Prostate gland (tissue), 2 donors: ENCODE measurements at regions not wholly inside any gene's neighbourhood (a gene's known extent, or its start where the extent isn't known, plus 50 kb on each side); places are given as distances from the start of the nearest gene placed in this dataset.

Source experiments
- POLR2A ChIP-seq: fragments of 450-650 bp; IDR thresholded peaks from one replicate; pipeline ENCODE4 v1.6.1; 2016; ENCODE audit warnings: antibody characterized with exemption, mild to moderate bottlenecking
- POLR2AphosphoS5 ChIP-seq: sonication (generic); formaldehyde crosslinking; IDR thresholded peaks from one replicate; pipeline ENCODE4 v1.6.1; 2017; ENCODE audit warnings: antibody characterized with exemption
- TF ChIP-seq, protein P1 (sequence below), 4 experiments: fragments of 200-600 bp in 2 of 4; fragments of 450-650 bp in 2 of 4; sonication (generic) in 2 of 4; IDR thresholded peaks; 1 replicate in 3 of 4; 2 replicates in 1 of 4; pipeline ENCODE4 v1.5.1; 2016 to 2019; ENCODE audit warnings: antibody characterized with exemption in 4 of 4, mild to moderate bottlenecking in 2 of 4, moderate library complexity in 2 of 4

DNA sequence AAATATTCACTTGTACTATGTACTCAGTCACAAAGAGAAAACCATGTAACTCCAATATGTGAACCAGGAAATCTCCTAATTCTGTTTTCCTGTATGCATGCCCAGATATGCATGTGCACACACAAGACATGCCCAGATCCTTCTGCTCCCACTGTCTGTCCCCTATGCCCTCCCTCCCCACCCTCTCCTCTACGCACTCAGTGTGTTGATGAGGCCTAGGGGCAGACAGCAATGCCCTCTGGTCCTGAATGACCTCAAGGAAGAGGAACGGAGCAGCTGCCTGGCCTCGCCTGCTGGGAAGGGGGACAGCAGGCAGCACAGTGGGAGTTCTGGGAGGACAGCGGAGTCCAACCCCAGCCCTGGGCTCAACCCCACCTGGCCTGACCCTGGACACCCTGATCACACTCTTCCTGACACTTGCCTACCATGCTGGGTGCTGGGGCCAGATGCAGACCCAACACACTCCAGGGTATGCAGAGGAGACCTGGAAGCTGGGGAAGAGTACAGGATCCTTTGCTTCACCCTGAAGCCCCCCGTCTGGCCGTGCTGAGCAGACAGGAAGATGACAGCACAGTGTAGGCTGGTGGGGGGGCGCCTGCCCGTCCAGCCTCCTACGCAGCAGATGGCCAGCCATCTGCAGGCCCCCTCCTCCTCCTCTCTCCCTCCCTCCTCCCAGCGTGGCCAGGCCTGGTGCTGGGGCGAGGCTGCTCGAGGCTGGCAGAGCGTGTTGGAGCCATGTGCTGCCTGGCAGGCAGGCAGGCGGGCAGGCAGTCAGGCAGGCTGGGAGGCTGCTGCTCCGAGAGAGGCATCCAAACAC lies 106.6 kb upstream of the NCOR2 start:
- TF ChIP-seq POLR2AphosphoS5: peak; percentile 9
- TF ChIP-seq, protein P1, sequence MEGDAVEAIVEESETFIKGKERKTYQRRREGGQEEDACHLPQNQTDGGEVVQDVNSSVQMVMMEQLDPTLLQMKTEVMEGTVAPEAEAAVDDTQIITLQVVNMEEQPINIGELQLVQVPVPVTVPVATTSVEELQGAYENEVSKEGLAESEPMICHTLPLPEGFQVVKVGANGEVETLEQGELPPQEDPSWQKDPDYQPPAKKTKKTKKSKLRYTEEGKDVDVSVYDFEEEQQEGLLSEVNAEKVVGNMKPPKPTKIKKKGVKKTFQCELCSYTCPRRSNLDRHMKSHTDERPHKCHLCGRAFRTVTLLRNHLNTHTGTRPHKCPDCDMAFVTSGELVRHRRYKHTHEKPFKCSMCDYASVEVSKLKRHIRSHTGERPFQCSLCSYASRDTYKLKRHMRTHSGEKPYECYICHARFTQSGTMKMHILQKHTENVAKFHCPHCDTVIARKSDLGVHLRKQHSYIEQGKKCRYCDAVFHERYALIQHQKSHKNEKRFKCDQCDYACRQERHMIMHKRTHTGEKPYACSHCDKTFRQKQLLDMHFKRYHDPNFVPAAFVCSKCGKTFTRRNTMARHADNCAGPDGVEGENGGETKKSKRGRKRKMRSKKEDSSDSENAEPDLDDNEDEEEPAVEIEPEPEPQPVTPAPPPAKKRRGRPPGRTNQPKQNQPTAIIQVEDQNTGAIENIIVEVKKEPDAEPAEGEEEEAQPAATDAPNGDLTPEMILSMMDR (IDR thresholded peaks at IDR 0.05): no peak
- no peak for TF ChIP-seq POLR2A
